Nephron (organoid): ENCODE measurements at regions not wholly inside any gene's neighbourhood (a gene's known extent, or its start where the extent isn't known, plus 50 kb on each side); places are given as distances from the start of the nearest gene placed in this dataset.

ENCODE experiments used
- H3K27ac Mint-ChIP-seq, 3 experiments: 2 replicates each; pipeline ENCODE4 v1.8.0; 2020; ENCODE audit warnings: mixed read lengths in 3 of 3, mild to moderate bottlenecking in 2 of 3, moderate library complexity in 1 of 3
- H3K27me3 Mint-ChIP-seq: 2 replicates; pipeline ENCODE4 v1.8.0; 2021; ENCODE audit warnings: low read depth, mild to moderate bottlenecking, moderate library complexity, mixed read lengths
- H3K36me3 Mint-ChIP-seq: 2 replicates; pipeline ENCODE4 v1.8.0; 2020; ENCODE audit warnings: low read depth, mixed read lengths
- H3K4me1 Mint-ChIP-seq: 2 replicates; pipeline ENCODE4 v1.8.0; 2020; ENCODE audit warnings: mixed read lengths
- H3K4me3 Mint-ChIP-seq, 3 experiments: 2 replicates each; pipeline ENCODE4 v1.8.0; 2020; ENCODE audit warnings: mild to moderate bottlenecking in 3 of 3, mixed read lengths in 3 of 3, moderate library complexity in 2 of 3
- H3K9me3 Mint-ChIP-seq: 2 replicates; pipeline ENCODE4 v1.8.0; 2020; ENCODE audit warnings: mixed read lengths
- TF ChIP-seq, protein P1 (sequence below), 3 experiments: fragments of 200-600 bp; sonication (generic); IDR thresholded peaks; one replicate each; pipeline ENCODE4 v1.5.0; 2021; ENCODE audit warnings: antibody characterized with exemption in 3 of 3; ENCODE audit not compliant: unreplicated experiment in 3 of 3

DNA sequence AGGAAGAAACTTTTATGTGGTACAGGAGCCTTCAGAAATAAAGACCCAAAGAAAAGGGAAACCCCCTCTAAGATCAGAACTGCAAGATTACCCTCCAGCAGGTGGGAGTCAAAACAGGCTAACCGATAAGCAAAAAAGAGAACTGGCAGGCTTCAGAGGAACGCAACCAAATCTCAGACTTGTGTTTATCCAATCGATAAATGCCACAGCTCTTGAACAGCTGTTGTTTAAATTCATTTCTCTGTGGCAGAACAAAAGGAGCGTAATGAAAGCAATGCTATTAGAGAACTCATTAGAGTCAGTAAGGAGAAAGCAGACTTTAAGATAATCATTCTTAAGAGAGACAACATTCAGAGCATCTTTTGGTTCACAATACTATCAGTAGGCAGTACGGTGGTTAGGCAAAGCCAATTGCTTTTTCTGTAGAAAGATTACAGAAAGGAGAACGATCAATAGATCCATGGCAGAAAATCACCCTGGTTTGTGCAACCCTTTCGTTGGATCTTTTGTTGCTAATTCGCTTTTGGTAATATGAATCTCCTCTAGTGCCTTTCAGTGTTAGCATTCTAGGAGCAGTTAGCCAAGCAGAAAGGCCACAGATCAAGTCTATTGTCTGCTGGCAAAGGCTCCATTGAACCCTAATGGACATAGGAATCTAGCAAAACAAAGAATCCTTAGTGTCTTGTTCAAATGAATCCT is 476.4 kb upstream of the CHST9 start:
- H3K4me3 Mint-ChIP-seq, result no peak overlapping the region
- H3K27me3 Mint-ChIP-seq, result no peaks in the 10 kb centered on the region
- peaks cover 11% of the 10 kb centered on the region for H3K4me1 Mint-ChIP-seq
- H3K27ac Mint-ChIP-seq, result no peak overlapping the region
- H3K9me3 Mint-ChIP-seq, result no peaks in the 10 kb centered on the region
- TF ChIP-seq, protein P1, sequence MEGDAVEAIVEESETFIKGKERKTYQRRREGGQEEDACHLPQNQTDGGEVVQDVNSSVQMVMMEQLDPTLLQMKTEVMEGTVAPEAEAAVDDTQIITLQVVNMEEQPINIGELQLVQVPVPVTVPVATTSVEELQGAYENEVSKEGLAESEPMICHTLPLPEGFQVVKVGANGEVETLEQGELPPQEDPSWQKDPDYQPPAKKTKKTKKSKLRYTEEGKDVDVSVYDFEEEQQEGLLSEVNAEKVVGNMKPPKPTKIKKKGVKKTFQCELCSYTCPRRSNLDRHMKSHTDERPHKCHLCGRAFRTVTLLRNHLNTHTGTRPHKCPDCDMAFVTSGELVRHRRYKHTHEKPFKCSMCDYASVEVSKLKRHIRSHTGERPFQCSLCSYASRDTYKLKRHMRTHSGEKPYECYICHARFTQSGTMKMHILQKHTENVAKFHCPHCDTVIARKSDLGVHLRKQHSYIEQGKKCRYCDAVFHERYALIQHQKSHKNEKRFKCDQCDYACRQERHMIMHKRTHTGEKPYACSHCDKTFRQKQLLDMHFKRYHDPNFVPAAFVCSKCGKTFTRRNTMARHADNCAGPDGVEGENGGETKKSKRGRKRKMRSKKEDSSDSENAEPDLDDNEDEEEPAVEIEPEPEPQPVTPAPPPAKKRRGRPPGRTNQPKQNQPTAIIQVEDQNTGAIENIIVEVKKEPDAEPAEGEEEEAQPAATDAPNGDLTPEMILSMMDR (IDR thresholded peaks at IDR 0.05; ENCODE audit: unreplicated experiment in 3 of 3), result no peak
- no peaks in the 10 kb centered on the region for H3K36me3 Mint-ChIP-seq

DNA sequence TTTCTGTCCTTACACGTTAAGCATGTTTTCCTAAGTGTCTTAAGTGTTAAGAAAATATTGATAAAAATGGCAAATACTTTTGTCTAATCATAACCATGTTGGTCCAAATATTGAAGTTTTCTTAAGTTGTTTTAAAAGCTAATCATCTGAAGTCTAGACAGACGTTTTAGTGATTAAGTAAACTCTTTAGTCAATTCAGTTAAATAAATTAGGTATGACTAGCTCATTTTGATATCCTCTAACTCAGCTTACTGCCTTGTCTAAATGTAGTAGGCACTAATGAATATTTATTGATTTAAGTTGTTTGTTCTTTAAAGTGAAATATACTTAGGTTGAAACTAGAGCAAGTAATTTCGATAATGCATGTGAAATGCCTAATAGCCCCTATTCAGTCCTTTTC is 471.8 kb upstream of the CHST9 start:
- Mint-ChIP-seq H3K4me1 (peaks cover 5% of the 10 kb centered on the region), H3K27ac (no peak overlapping the region), H3K27me3 (no peaks in the 10 kb centered on the region), H3K4me3 (no peak overlapping the region), H3K36me3 (no peaks in the 10 kb centered on the region), H3K9me3 (no peaks in the 10 kb centered on the region)
- TF ChIP-seq, protein P1 (IDR thresholded peaks at IDR 0.05; ENCODE audit: unreplicated experiment in 3 of 3), result no peak

DNA sequence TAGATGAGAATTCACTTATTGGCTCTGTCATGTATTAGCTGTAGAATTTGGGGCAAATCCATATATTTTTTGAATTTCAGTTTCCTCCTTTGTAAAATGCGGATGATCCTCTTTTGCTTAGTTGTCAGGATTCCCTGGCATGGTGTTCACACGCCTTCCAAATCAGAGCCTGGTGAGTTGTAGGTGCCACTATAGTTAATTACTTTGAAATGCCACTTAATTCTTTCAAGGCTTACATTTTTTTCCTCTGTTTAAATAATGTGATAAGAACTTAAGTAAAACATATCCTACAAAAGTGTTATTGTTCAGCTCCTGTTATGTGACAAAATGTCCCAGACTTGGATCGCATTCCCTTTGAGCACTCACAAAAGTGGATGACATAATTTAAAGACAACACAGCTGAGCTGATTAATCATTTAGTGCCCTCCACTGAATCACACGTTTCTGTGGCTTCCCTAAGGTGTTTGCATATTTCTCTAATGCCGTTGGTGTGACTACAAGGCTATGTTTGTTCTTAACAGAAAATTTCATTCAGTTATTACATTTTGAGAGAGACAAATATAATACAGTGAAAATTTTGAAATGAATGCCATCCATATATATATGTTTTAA is 471.2 kb upstream of the CHST9 start:
- peaks cover 2% of the 10 kb centered on the region for H3K4me1 Mint-ChIP-seq

GRCh38 chr18:27653247-27653646 is 468.1 kb upstream of the CHST9 start:
- Mint-ChIP-seq H3K27ac (no peak overlapping the region), H3K4me3 (no peak overlapping the region), H3K27me3 (no peaks in the 10 kb centered on the region), H3K36me3 (no peaks in the 10 kb centered on the region), H3K4me1 (no peaks in the 10 kb centered on the region), H3K9me3 (no peaks in the 10 kb centered on the region)
- TF ChIP-seq, protein P1 (IDR thresholded peaks at IDR 0.05; ENCODE audit: unreplicated experiment in 3 of 3), result no peak

More for the DNA sequence above, 471.2 kb upstream of the CHST9 start:
- H3K27ac Mint-ChIP-seq, result no peak overlapping the region
- H3K36me3 Mint-ChIP-seq, result no peaks in the 10 kb centered on the region
- no peaks in the 10 kb centered on the region for H3K9me3 Mint-ChIP-seq
- TF ChIP-seq, protein P1 (IDR thresholded peaks at IDR 0.05; ENCODE audit: unreplicated experiment in 3 of 3), result no peak
- H3K27me3 Mint-ChIP-seq, result no peaks in the 10 kb centered on the region
- no peak overlapping the region for H3K4me3 Mint-ChIP-seq

DNA sequence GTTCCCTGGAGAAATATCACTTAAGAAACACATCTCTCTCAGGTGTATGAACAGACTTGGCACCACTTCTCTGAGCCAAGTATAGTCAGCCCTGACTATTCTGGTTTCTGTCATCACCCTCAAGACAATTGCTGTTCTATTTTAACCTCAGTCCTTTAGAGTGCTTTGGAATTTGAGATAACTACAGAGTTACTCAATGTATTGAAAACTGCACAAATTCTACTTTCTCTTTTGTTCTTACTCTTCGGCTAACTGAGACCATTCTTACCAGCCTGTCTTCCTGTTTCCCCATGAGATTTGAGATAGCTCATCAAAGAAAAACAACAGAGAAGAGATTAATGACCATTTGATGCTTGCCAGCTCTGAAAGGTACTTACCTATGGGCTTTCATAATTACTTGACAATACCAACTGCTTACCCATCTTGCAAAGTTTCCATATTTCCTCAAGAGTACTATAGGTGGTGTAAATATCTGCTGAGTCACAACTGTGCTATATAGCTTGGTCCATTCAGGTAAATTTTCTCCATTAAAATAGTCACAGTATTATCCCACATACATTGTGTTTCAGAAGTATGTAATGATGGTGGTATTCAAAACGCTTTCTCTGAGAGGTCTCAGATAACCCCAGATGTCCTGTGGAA is 467.5 kb upstream of the CHST9 start:
- TF ChIP-seq, protein P1 (IDR thresholded peaks at IDR 0.05; ENCODE audit: unreplicated experiment in 3 of 3), result no peak
- no peaks in the 10 kb centered on the region for H3K4me1 Mint-ChIP-seq
- H3K27me3 Mint-ChIP-seq, result no peaks in the 10 kb centered on the region
- no peaks in the 10 kb centered on the region for H3K36me3 Mint-ChIP-seq
- H3K27ac Mint-ChIP-seq, result no peak overlapping the region
- H3K9me3 Mint-ChIP-seq, result no peaks in the 10 kb centered on the region
- no peak overlapping the region for H3K4me3 Mint-ChIP-seq
